ENCODE measurements at regions not wholly inside any gene's neighbourhood (a gene's known extent, or its start where the extent isn't known, plus 50 kb on each side); places are given as distances from the start of the nearest gene placed in this dataset.
A peak's percentile ranks its signal among the peaks of the same experiment; 100 is the strongest.

DNA sequence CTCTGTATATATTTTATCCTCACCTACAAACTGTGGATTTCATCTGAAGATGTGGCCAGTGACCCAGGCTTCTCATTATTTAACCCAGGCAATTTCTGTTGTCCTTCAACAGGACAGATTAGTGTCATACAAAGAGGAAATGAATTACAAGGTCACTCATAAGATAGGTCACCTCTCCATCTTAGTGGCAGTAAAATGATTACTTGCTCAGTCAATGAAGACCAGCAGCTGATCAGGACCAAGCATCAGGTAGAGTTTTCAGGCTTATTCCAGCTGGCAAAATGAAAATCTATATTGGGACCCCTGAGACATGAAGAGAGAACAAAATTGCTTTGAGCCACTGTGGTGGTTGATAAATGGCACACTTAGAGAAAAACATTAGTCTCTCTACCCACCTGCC lies 135.2 kb upstream of the PRDM9 start:
- CTCF ChIA-PET: interaction anchor here (0.6 kb wide), 1 partner anchor 126 kb away, joined by 3 read pairs; no protein-coding TSS in a partner anchor
- POLR2A ChIA-PET (ENCODE audit: low non-redundant PET): no interaction called here
- DNase-seq (ENCODE audit: low spot score): no peak
- no peak overlapping the region for H3K27ac ChIP-seq
- no peak for TF ChIP-seq CTCF (conservative IDR thresholded peaks at IDR 0.05; ENCODE audit: low read depth)

DNA sequence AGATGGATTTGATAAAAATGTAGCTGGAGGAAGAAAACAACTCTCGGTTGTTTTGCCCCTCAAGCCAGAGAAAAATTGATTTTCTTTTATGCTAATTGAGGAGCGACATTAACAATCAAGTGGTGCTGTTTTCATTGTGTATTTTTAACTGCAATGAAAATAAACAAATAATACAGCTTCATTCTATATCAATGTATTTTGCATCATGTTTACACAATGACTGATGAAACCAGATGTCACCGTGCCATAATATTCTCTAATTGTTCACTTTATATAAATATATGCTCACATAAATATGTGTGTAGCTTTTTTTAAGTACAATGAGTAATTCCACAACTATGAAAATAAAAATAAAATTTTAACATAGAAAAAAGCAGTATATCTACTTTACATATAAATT lies 139.0 kb upstream of the PRDM9 start:
- CTCF ChIA-PET: no interaction called here
- no peak overlapping the region for H3K27ac ChIP-seq
- DNase-seq (ENCODE audit: low spot score): no peak
- no peak for TF ChIP-seq CTCF (conservative IDR thresholded peaks at IDR 0.05; ENCODE audit: low read depth)
- POLR2A ChIA-PET (ENCODE audit: low non-redundant PET): no interaction called here

DNA sequence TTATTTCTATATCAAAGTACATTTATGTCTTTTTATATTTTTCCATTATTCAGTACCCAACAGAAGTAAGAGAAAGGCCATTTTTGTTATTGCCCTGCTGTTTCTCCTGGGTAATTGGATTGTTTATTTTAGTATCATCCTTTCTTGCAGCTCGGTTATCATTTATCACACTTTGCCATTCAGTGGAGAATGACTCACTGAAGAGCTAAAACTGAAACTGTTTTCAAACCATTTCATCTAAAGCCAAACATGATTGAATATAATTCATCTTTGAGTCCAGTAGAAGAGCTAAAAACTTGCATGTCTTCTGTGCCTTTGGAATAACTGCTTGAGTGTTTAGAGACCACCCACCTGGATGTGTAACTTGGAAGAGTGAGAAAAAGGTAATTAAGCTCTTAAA lies 139.5 kb upstream of the PRDM9 start:
- CTCF ChIA-PET: interaction anchor here (1.1 kb wide), 1 partner anchor 232 kb away, joined by 4 read pairs; no protein-coding TSS in a partner anchor
- POLR2A ChIA-PET (ENCODE audit: low non-redundant PET): no interaction called here
- H3K27ac ChIP-seq: no peak overlapping the region
- no peak for DNase-seq (ENCODE audit: low spot score)
- TF ChIP-seq CTCF (conservative IDR thresholded peaks at IDR 0.05; ENCODE audit: low read depth): no peak

- POLR2A ChIA-PET (ENCODE audit: low non-redundant PET): no interaction called here
- DNase-seq (ENCODE audit: low spot score): no peak
- no peak overlapping the region for H3K27ac ChIP-seq
- CTCF ChIA-PET: no interaction called here
- TF ChIP-seq CTCF (conservative IDR thresholded peaks at IDR 0.05; ENCODE audit: low read depth): no peak
These were observed 154.1 kb upstream of the PRDM9 start for GRCh38 chr5:23353286-23353685.

DNA sequence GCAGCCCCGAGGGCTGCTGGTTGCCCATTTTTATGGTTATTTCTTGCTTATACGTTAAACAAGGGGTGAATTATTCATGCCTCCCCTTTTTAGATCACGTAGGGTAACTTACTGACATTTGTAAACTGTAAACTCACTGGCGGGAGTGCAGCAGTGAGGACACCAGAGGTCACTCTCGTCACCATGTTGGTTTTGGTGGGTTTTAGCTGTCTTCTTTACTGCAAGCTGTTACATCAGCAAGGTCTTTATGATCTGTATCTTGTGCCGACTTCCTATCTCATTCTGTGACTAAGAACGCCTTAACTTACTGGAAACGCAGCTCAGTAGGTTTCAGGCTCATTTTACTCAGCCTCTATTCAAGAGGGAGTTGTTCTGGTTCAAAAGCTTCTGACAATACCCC lies 155.0 kb upstream of the PRDM9 start:
- CTCF ChIA-PET: interaction anchor here (0.6 to 0.8 kb wide), 3 partner anchors 32 to 154 kb away, joined by 3 to 4 read pairs (median 3); no protein-coding TSS in a partner anchor
- H3K27ac ChIP-seq: no peak overlapping the region
- TF ChIP-seq CTCF (conservative IDR thresholded peaks at IDR 0.05; ENCODE audit: low read depth): peak; percentile 28; the same call in 1 of the 2 replicates
- POLR2A ChIA-PET (ENCODE audit: low non-redundant PET): no interaction called here
- no peak for DNase-seq (ENCODE audit: low spot score)

DNA sequence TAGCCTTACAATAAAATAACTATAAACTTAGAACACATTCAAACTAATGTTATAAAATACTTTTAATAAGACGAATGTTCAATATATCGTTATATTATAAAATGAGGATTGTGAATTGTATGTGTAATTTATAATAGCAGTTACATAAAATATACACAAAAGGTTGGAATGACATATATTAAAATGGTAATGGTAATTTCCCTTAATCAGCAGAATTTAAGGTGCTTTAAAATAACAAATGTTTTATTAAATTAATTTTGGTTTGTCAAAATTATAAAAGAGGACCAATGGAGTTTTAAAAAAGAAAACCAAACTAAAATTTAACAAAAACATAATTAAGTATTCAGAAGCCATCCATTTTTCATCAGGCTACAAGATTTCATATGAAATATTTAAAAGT lies 164.3 kb upstream of the PRDM9 start:
- CTCF ChIA-PET: no interaction called here
- no peak overlapping the region for H3K27ac ChIP-seq
- no peak for TF ChIP-seq CTCF (conservative IDR thresholded peaks at IDR 0.05; ENCODE audit: low read depth)
- DNase-seq (ENCODE audit: low spot score): no peak
- POLR2A ChIA-PET (ENCODE audit: low non-redundant PET): no interaction called here
